ENCODE measurements at regions not wholly inside any gene's neighbourhood (a gene's known extent, or its start where the extent isn't known, plus 50 kb on each side); places are given as distances from the start of the nearest gene placed in this dataset.

DNA sequence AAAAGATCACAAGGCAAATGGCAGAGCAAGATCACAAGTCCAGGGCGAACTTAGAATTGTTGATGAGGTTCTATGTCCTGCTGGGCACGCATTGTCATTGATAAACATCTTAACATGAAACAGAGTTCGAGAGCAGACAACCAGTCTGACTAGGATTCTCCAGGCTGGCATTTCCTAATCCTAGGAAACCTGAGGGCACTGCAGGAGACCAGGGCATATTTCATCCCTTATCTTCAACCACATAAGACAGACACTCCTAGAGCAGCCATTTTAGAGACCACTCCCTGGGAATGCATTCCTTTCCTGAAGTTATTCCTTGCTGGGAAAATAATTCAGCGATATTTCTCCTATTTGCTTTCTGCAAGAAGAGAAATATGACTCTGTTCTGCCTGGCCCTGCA, 1199.9 kb downstream of the SI start:
- Histone ChIP-seq H3K79me2 (ENCODE audit: insufficient read depth) (no peaks in the 10 kb centered on the region), H2AFZ (ENCODE audit: low read depth) (no peak overlapping the region), H3K9me3 (no peaks in the 10 kb centered on the region), H3K4me2 (no peak overlapping the region), H3K9me2 (no peaks in the 10 kb centered on the region), H3F3A (replicated peaks; ENCODE audit: insufficient read depth) (no peaks in the 10 kb centered on the region), H3K27ac (ENCODE audit: low read depth in 2 of 2, low read length in 1 of 2) (no peak overlapping the region), H3K9ac (no peak overlapping the region), H3K4me1 (ENCODE audit: control insufficient read depth in 1 of 2, insufficient read depth in 2 of 2, low read depth in 1 of 2, low read length in 1 of 2) (no peaks in the 10 kb centered on the region), H4K20me1 (ENCODE audit: insufficient read depth) (no peaks in the 10 kb centered on the region), H3K27me3 (ENCODE audit: insufficient read depth) (no peaks in the 10 kb centered on the region), H3K36me3 (replicated peaks in 1 of 2; ENCODE audit: control insufficient read depth in 1 of 2, insufficient read depth in 2 of 2, low read length in 1 of 2) (no peaks in the 10 kb centered on the region), H3K4me3 (ENCODE audit: low read depth in 2 of 2, low read length in 1 of 2) (no peak overlapping the region)
- CTCF ChIA-PET = no interaction called here
- POLR2A ChIA-PET = no interaction called here
- DNase-seq = no peak
- TF ChIP-seq POLR2AphosphoS5 (IDR thresholded peaks at IDR 0.05; ENCODE audit: low read depth, low read length) (no peak), GATA2 (CRISPR knock-in tag; IDR thresholded peaks at IDR 0.05) (no peak), MXI1 (IDR thresholded peaks at IDR 0.05; ENCODE audit: low read depth, low read length) (no peak), RCOR1 (IDR thresholded peaks at IDR 0.05; ENCODE audit: low read length) (no peak), TCF12 (IDR thresholded peaks at IDR 0.05) (no peak), FOXJ3 (CRISPR knock-in tag; IDR thresholded peaks at IDR 0.05) (no peak), NFIC (IDR thresholded peaks at IDR 0.05; ENCODE audit: borderline replicate concordance) (no peak), FOXM1 (IDR thresholded peaks at IDR 0.05; ENCODE audit: low read depth) (no peak), MEF2A (IDR thresholded peaks at IDR 0.05; ENCODE audit: borderline replicate concordance, low read depth) (no peak)
- TF ChIP-seq, protein P1, sequence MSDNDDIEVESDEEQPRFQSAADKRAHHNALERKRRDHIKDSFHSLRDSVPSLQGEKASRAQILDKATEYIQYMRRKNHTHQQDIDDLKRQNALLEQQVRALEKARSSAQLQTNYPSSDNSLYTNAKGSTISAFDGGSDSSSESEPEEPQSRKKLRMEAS (IDR thresholded peaks at IDR 0.05; ENCODE audit: low read depth) = no peak
- TF ChIP-seq, protein P2, sequence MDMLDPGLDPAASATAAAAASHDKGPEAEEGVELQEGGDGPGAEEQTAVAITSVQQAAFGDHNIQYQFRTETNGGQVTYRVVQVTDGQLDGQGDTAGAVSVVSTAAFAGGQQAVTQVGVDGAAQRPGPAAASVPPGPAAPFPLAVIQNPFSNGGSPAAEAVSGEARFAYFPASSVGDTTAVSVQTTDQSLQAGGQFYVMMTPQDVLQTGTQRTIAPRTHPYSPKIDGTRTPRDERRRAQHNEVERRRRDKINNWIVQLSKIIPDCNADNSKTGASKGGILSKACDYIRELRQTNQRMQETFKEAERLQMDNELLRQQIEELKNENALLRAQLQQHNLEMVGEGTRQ (IDR thresholded peaks at IDR 0.05; ENCODE audit: borderline replicate concordance, low read depth, low read length) = no peak
- TF ChIP-seq, protein P3, sequence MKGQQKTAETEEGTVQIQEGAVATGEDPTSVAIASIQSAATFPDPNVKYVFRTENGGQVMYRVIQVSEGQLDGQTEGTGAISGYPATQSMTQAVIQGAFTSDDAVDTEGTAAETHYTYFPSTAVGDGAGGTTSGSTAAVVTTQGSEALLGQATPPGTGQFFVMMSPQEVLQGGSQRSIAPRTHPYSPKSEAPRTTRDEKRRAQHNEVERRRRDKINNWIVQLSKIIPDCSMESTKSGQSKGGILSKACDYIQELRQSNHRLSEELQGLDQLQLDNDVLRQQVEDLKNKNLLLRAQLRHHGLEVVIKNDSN (IDR thresholded peaks at IDR 0.05; ENCODE audit: borderline replicate concordance, low read depth) = no peak
- TF ChIP-seq, protein P4, sequence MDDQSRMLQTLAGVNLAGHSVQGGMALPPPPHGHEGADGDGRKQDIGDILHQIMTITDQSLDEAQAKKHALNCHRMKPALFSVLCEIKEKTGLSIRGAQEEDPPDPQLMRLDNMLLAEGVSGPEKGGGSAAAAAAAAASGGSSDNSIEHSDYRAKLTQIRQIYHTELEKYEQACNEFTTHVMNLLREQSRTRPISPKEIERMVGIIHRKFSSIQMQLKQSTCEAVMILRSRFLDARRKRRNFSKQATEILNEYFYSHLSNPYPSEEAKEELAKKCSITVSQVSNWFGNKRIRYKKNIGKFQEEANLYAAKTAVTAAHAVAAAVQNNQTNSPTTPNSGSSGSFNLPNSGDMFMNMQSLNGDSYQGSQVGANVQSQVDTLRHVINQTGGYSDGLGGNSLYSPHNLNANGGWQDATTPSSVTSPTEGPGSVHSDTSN (IDR thresholded peaks at IDR 0.05) = no peak
- WGBS (ENCODE audit: low lambda C conversion rate) = 18% methylated on average over 4 of the region's 4 CpGs

DNA sequence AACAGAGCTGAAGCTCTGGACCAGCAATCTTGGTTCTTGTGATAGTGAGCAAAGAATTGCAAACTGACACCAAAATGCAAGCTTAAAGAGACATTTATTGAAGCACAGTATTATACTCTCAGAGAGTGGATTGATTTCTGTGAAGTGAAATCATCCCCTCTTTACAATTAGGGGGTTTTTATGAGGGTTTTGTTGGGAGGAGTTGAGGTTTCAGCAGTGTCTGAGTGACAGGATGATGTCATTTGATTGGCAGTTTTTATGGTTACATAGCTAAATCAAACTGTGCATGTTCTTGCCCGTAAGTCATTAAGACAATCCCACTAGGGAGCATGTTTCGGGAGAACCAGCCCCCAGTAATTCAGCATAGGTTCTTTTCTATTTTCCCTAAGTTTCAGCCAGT, 1200.5 kb downstream of the SI start:
- Histone ChIP-seq H3K9me3 (no peaks in the 10 kb centered on the region), H3K27me3 (ENCODE audit: insufficient read depth) (no peaks in the 10 kb centered on the region), H3K4me1 (ENCODE audit: control insufficient read depth in 1 of 2, insufficient read depth in 2 of 2, low read depth in 1 of 2, low read length in 1 of 2) (no peaks in the 10 kb centered on the region), H3K36me3 (replicated peaks in 1 of 2; ENCODE audit: control insufficient read depth in 1 of 2, insufficient read depth in 2 of 2, low read length in 1 of 2) (no peaks in the 10 kb centered on the region), H3K9ac (no peak overlapping the region), H3F3A (replicated peaks; ENCODE audit: insufficient read depth) (no peaks in the 10 kb centered on the region), H4K20me1 (ENCODE audit: insufficient read depth) (no peaks in the 10 kb centered on the region), H3K9me2 (no peaks in the 10 kb centered on the region), H3K4me2 (no peak overlapping the region), H3K4me3 (ENCODE audit: low read depth in 2 of 2, low read length in 1 of 2) (no peak overlapping the region), H3K27ac (ENCODE audit: low read depth in 2 of 2, low read length in 1 of 2) (no peak overlapping the region), H3K79me2 (ENCODE audit: insufficient read depth) (no peaks in the 10 kb centered on the region), H2AFZ (ENCODE audit: low read depth) (no peak overlapping the region)
- POLR2A ChIA-PET = no interaction called here
- no peak for DNase-seq
- 38% methylated on average over 2 of the region's 2 CpGs for WGBS (ENCODE audit: low lambda C conversion rate)
- no peak for TF ChIP-seq RFX5 (IDR thresholded peaks at IDR 0.05; ENCODE audit: low read length)
- TF ChIP-seq EP300 (IDR thresholded peaks at IDR 0.05; ENCODE audit: borderline replicate concordance in 1 of 2, low read depth in 1 of 2, low read length in 1 of 2) = no peak
- no peak for TF ChIP-seq NFIC (IDR thresholded peaks at IDR 0.05; ENCODE audit: borderline replicate concordance)
- CTCF ChIA-PET = no interaction called here

All from SK-N-SH (cell line).